Stimulated activated naive CD4-positive, alpha-beta T cell (primary cell): ENCODE measurements at regions not wholly inside any gene's neighbourhood (a gene's known extent, or its start where the extent isn't known, plus 50 kb on each side); places are given as distances from the start of the nearest gene placed in this dataset.

Source experiments
- DNase-seq, 6 experiments: peaks; one replicate each; lab custom pipeline; 2025; lab: John Stamatoyannopoulos, UW

DNA sequence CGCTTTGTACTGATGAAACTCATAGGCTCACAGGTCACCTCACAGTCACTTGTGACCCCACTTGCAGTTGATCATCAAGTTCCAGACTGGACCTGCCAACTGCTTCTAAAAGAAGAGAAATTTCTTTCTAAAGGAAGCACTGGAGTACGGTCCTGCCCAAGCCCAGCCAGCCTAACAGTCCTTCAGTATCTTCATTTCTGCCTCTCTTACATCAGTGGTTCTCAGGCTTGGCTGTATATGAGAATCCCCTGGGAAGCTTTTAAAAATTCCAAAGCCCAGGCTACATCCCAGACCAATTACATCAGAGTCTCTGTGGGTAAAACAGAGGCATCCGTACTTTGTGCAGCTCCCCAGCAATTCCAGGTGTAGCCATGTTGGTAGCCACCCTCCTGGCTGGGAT lies 282.1 kb downstream of the NFIB start:
- DNase-seq, result no peak

DNA sequence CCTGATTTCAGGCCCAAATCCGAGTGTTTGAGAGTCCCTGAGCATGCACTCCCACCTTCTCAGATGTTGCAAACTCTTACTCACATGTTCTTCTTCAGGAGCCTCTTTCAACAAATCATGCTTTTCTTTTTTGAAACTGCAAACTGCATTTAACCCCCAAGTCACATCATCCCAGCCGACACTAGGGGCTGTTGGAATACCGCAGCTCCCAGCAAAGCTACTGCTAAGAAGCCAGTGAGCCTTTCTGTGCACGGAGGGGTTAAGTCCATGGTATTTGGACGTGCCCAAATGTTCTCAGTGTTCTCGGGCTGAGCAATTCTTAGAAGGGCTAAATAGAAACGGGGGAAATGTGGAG lies 282.9 kb downstream of the NFIB start:
- no peak for DNase-seq

DNA sequence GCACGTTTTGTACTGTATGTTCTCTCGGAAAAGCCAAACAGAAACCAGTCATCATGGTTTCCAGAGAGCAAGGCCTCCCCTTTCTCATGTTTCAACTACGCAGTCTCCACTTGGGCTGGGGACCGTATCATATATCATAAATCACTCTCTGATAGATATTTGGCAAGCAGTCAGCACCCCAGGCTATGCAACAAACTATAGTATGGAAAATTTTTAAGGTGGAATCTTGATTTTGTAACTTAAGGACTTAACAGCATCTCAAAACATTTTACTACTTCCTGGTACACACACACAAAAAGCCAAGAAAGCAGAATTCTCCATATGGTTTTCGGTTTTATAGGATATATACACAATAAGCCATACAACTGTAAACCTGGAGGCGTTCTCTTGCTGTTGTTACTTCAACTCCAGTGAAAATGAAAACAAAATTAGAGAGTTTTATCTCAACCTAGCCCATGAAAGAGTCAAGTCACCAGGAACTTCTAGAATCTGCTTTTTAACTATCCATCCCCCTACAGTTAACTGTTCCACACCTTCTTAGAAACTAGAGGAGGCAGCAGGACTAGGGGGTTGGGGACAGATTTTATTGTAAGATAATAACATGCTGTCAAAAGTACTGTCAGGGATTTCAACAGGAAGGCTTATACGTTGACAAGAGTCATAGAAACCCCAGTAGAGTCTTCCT lies 283.4 kb downstream of the NFIB start:
- no peak for DNase-seq

DNA sequence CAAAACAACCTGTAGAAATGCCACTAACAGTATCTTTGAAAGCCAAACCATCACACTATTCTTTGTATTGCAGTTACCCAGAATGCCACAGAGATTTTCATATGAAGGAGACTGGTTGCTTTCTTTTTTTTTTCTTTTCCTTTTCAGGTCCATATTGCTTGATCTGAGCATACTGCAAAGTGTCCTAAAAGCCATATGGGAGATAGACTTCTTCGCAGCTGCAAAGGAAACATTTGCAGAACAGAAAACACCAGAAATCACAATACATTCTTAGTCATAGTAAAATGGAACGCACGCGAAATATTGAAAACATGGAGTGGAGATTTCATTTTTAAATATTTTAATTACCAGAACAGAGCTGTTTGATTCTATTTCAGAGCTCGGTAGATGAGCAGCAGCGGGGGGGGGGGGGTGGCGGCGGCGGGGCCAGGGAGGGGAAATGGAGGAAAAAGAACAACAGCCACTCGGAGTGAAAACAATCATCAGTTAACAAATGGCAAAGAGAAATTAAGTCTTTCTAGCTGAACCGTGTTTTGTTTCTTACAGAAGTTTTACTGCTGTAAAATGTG lies 284.1 kb downstream of the NFIB start:
- no peak for DNase-seq

DNA sequence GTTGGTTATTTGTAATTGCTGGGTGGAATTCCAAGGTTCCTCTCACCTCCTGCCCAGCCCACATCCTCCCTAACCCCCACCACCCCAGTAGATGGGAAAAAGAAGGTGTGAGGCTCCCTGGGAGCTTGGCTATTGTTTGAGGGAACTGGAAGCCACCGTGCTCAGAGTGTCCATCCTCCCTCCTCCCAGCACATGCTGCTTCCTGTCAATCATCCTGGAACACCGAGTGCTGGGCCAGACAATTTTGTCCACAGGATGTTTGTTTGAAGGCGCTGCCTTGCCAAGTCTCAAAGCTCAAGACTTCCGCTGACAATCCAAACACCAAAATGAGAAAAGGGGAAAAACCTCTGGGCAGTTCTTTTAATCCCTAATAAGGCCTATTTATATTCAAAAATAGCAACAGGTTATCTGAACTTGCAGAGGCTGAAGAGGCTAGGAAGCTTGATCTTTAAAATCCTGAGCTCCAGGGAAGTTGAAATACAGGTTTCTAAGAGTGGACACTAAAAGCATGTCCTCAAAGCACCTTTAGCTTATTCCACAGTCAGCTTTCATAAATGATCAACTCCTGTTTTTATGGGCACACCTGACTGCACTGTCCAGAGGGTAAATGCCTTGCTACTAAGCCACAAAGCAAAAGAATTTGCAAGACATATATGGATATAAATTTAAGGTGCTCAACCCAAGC lies 286.7 kb downstream of the NFIB start:
- DNase-seq, result no peak

DNA sequence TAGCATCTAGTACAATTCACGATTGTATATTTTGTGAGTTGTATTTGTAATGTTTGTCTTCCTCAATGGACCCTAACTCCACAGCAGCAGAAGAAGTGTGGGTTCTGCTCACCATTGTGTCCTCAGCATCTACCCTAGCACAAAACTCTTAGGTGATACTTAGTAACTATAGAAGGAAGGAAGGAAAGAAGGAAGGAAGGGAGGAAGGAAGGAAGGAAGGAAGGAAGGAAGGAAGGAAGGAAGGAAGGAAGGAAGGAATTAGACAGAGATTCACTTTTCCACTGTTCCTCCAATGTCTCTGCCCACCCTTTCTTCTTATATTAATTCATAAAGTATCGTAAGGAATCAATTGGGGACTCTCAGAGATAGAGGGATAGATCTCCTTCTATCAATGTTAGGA lies 288.2 kb downstream of the NFIB start:
- no peak for DNase-seq

DNA sequence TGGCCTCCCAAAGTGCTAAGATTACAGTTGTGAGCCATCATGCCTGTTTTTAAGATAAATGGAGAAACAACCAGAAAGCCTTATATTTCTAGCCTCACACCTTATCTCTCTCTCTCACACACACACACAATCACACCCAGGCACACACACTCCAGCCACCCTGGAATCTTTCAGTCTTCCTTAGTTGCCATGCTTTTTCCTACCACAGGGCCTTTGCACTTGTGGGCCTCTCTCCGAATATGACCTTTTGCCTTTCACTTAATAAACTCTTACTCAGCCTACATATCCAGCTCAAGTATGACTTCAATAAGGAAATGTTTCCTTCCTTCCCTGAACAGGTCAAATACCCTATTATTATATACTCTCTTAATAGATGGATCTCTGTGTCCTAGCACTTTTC lies 290.7 kb downstream of the NFIB start:
- no peak for DNase-seq

DNA sequence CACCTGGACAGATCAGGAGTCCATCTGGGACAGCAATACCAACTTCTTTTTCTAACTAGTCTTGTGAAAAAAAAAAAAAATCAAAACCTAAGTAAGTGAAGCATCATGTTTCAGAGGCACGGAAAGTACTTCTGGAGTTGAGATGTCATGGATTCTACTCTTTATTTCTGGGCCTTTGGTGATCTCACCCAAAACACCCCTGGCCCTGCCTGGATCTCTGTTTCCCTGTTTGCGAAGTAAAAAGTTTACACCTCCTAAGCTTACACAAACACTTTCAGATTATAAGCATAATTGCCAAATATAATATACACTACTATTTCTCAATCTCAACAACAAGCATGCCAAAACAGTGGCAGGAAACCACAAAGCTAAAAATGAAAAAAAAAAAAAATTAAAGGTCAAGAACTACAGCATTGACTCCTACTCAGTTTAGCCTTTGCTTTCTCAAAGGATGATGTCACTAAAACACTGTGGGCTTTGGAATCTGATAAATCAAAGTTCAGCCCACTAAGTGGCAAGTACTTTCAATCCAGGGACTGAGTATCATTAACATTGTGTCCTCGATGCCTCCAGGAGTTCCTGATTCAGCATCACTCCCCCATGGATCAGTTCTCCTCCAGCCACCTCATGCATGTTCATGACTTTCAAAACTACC lies 291.9 kb downstream of the NFIB start:
- DNase-seq, result no peak

DNA sequence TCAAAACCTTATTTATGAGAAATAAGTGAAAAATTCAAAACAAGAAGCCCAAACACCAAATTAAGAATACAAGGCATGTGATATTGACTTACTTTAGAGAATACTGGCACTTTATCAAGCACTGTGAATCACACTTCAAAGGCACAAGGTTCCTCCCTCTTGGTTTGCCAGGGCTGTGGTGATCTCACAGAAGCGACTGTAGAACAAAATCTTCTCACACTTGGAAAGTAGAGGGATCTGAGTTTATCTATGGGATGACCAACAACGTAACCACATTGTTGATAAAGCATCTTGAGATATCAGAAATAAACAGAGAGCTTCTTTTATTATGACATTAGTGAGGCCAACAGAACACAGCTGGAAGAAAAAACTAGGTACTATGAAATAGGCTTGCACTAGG lies 295.9 kb downstream of the NFIB start:
- DNase-seq, result no peak

DNA sequence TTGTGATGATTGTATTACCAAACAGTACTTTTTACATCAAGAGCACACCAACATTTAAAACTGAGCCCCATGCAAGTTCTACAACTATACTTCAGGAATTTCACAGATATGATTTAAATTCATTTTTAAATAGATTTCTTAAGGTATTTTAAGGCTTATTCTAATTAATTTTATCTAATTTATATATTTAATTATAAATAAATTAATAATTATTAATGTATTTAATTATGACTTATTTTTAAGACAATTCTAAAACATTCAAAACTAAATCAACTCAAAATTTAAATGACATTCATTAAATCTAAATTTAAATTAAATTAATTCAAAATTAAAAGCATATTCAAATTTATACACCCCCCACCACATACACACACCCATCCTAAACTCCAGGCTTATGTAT lies 299.2 kb downstream of the NFIB start:
- DNase-seq, result no peak

DNA sequence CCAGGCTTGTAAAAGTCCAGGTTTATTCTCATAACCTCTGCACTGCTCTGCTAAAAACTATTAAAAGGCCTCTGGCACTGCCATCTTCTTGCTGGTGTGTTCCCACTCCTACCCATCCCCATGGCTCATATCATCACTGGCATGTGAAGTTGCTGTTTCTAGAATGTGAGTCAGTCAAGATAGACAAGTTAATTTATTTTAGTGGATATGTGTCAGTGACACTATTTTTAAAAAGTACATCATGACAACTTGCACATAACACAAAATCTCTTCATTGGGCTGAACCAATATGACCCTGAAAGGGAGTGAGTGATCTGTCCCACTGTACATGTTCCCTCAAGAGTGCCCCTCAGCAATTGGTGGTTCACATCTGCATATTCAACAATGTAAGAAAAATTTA lies 299.7 kb downstream of the NFIB start:
- DNase-seq, result no peak

DNA sequence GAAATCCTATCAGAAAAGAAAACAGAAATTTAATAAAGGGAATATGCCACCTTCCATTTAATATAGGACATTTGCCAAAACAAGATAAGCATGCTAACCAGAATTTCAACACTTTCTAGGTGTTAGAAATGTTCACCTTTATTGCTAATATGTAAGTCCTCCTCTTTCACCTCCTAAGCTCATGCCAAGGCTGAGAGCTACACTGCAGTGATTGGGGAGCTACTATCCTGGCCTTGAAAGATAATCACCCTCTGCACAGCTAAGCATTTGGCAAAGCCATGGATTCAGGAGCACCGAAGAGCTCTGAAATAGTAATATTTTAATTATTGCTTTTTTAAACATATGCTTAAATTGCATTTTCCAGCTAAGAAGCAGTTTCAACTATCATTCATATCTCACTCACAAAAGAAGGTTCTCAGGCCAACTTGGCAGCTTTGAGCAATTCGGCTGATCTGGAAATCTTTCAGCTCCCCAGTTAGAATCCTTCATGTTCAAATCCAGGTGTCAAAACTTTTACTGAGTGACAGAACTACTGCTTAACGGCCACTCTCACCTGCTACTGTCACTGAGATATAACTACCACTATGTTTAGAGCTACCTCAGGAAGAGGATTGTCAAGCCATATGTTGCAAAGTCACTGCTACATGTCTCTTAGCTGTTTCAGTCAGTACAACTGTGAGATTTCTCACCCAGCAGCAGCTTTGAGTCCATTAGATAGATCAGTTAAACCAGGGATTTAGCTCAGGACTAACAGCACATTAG lies 302.0 kb downstream of the NFIB start:
- no peak for DNase-seq

DNA sequence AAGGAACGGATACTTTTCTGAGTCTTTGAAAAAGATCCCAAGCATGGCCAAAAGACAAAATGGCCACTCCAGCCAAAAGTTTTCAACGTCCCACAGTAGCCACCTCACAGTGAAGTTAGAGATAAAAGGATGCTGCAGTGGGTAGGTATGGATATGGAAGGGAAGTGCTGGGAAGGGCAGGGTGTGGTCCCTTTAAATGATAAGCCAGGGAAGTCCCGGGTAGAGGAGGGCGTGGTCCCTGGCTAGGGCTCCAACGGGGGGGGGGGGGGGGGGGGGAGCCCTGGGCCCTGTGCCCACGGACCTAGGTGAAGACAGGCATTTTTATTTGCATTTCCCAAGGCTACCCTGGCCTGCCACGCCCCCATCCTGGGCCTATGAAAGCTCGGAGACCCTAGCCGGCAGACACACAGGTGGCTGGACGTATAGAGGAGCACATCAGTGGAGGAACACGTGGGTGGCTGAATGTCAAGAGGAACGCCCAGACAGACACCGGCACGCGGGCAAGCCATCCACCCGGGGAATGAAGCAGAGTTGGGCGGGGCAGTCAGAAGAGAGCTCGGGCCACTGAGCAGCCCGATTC lies 306.7 kb downstream of the NFIB start:
- no peak for DNase-seq

DNA sequence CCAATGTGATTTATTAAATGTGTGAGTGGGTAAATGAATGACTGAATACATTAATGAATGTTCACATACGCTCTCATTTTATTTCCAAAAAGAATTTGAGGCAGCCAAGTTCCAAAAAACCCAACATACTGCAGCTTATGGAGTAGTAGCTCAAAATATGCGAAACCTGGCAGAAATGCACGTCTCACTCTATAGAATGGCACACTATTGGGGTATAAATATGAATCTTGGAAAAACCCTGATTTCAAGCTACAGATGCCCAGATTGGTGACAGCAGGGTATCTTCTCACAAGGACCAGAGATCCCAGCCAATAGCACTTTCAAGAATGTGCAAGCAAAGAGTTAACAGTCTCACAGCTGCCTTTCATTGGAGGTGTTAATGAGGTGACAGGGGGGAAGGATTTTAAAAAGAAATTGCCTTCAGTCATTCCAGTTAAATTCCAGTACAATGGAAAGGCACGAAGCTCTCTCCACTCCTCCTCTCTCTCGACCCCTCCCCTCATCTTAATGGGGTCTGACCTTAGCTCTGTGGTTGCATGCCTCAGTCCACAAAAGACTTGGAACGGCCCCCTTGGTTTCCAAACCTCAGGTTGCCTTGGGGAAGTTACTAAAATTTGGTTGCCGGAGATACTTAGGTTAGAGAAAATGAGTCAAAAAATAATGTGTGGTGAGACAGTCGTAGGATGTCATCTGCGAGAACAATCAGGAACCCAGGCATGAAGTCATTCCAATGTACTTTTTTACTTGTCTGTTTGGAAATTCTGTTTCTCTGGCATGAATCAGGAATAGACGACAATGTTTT lies 307.4 kb downstream of the NFIB start:
- no peak for DNase-seq

DNA sequence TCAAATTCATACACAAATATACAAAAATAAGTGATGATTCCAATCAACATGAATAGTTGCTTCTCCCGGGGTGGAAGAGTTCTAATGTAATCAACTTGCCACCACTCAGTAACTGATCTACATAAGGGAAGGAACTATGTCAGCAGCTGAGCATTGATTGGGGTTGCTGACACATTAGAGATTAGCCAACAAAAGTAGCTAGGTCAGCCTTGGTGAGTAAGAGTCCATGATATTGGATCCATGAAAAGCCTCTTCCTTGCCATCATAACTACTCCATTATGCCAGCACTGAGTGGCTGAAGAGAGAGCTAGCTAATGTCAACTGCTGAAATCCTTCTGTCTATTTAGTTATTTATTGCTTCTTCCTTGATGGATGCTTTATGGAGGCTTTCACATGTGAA lies 309.8 kb downstream of the NFIB start:
- DNase-seq, result no peak

DNA sequence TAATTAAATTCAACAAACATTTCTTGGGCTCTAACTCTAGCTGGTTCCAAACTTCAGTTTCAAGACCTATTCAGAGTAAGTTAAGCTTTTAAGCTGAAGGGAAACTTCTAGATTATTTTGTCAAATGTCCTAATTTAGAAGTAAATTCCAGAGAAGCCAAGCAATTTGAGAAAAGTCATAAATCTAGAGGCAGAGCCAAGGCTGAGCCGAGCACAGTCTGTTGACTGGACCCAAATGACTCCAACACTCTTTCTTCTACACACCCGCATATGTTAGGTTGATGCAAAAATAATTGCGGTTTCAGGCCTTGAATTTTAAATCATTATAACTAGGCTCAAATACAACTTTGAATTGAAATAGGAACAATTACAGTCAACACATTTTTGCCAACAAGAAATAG lies 319.7 kb downstream of the NFIB start:
- no peak for DNase-seq

DNA sequence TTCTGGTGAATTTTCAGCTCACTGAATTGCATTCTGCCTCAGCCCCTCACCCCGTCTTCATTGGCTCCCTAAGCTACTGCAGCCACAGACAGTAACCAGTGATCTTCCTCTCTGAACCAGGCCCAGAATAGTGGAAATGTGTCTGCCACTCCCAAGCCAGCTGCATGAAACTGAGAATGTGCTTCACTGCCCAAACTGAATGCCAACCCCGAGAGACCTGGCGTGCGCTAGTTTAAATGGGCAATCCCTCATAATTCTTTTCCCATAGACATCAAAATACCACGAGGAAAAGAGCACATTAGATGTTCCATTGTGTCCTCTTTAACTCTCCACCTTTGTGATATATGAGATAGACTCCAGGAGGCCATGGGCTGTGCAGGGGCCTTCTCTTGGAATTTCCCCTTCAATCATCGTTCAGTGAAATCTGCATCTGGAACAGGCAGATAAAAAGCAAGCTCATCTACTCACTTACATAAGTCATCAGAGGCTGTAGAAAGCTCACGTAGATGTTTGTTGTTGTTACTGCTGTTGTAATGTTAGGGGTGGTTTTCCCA lies 320.2 kb downstream of the NFIB start:
- no peak for DNase-seq

DNA sequence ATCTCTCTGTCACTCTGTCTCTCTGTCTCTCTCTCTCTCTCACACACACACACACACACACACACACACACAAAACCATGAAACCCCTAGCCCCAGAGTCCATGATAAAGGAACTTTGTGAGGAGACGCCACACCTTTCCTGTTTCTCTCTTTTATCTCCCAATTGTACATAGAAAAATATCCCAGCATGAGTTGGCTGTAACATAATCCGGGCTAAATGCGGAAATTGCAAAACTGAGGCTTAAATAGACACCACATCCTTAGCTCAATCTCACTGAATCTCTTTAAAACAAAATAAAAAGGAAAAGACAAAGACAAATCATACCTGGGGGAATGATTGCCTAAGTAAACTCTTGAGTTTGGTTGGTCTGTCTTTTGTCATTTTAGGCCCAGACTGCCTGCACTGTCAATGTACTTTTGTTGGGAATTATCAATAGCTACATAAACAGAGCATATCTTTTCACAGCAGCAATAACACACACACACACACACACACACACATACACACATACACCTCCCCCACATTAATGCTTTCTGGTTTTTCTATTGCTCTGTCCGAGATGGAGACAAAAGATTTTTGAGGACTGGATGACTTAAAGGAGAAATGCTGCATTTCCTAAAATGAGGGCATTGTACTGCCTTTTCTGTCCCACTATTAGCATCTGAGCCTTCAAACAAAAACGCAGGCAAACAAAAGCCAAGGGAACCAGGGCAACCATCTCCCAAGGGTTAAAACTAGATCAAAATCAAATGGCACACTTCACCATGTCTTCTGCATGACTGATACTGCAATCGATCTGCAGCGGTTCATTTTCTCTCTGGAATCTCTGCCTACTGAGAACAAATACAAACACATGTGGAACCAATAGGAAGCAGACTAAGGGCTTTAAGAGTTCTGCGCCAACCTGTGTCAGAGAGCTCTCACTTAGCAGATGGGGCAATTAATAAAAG lies 321.5 kb downstream of the NFIB start:
- DNase-seq, result no peak

DNA sequence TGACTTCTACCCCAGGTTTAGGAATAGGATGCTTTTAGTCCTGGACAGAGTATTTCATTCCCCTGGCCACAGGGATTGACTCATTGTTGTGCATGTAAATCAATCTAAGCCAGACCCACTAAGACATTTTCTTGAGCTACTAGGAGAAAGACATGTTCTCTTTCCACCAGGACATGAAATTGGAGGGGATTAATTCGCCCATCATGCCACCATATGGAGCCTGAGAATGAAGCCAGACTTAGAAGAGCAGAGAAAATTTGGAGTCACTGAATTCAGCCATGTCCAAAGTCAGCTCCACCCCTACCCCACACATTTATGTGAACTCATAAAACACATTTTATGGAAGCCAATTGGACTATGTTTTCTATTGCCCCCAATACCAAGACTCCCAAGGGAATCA lies 322.5 kb downstream of the NFIB start:
- DNase-seq, result no peak

DNA sequence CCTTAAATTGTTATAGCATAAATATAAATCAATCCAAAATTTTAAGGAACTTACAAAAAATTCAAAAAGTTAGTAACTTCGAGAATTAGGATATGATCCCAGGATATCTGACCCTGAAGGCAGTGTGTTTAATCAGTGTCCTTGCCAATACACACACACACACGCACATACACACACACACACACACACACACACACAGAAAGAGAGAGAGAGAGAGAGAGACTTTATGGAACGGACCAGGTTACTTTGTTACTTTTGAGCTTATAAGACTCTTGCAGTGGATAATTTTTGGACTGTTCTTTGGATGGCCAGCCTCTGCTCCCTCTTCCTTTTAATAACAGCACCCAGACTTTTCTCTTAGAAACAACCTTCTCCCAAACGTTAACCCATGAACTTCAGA lies 322.9 kb downstream of the NFIB start:
- no peak for DNase-seq
